Activated CD4-positive, alpha-beta memory T cell treated with anti-CD3 and anti-CD28 coated beads, Interleukin-2, amount 10 ng/mL, durations not matched to agents 7 days and 5 days (primary cell): ENCODE measurements at regions not wholly inside any gene's neighbourhood (a gene's known extent, or its start where the extent isn't known, plus 50 kb on each side); places are given as distances from the start of the nearest gene placed in this dataset.

ENCODE experiments used
- CTCF ChIA-PET: fragments of 350-600 bp; sonication (Branson Sonifier 250); formaldehyde crosslinking; loops from one replicate; lab custom pipeline; 2021; ENCODE audit warnings: antibody characterized with exemption, inconsistent platforms; lab: Charles Lee
- POLR2A ChIA-PET: fragments of 350-600 bp; sonication (Branson Sonifier 250); formaldehyde crosslinking; loops from one replicate; lab custom pipeline; 2021; ENCODE audit warnings: antibody characterized with exemption; lab: Charles Lee
- DNase-seq: peaks from one replicate; pipeline ENCODE4 v3.0.0-alpha.2; 2020
- H3K27ac Mint-ChIP-seq: one replicate; pipeline ENCODE4 v1.8.0; 2021; ENCODE audit warnings: mild to moderate bottlenecking, mixed read lengths
- H3K27me3 Mint-ChIP-seq: one replicate; pipeline ENCODE4 v1.8.0; 2021; ENCODE audit warnings: mixed read lengths
- H3K36me3 Mint-ChIP-seq: one replicate; pipeline ENCODE4 v1.8.0; 2021; ENCODE audit warnings: low read depth, mixed read lengths
- H3K4me1 Mint-ChIP-seq: one replicate; pipeline ENCODE4 v1.8.0; 2021; ENCODE audit warnings: mixed read lengths
- H3K4me3 Mint-ChIP-seq: one replicate; pipeline ENCODE4 v1.8.0; 2021; ENCODE audit warnings: mild to moderate bottlenecking, mixed read lengths
- H3K9me3 Mint-ChIP-seq: one replicate; pipeline ENCODE4 v1.8.0; 2021; ENCODE audit warnings: mixed read lengths

DNA sequence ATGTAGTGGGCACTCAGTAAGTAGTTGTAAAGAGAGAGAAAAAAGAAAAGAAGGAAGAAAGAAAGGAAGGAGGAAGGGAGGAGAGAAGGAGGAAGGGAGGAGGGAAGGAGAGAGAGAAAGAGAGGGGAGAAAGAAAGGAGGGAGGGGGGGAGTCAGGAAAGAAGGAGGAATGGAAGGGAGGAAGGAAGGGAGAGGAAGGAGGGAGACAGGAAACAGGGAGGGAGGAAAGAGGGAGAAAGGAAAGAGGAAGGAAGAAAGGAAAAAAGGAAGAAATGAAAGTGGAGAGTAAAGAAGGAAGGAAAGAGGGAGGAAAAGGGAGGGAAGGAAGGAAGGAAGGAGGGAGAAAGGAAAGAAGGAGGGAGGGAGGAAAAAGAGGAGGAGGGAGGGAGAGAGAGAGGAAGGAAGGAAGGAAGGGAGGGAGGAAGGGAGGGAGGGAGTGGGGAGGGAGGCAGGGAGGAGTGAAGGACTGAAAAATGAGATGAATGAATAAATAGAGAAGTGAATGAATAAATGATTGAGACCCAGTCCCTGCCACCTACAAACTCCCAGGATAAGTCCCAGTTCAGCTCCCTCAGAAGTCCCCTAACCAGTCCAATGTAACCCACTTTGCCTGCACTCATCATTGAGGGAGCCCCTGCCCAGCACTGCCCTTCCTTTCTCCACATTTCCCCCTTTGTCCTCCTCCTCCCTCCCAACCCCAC, 739.0 kb upstream of the TBX3 start:
- no peak overlapping the region for H3K4me3 Mint-ChIP-seq
- no peak overlapping the region for H3K27ac Mint-ChIP-seq
- no peak for DNase-seq
- CTCF ChIA-PET = no interaction called here
- POLR2A ChIA-PET = no interaction called here
- no peaks in the 10 kb centered on the region for H3K4me1 Mint-ChIP-seq
- peaks cover 6% of the 10 kb centered on the region for H3K9me3 Mint-ChIP-seq
- no peaks in the 10 kb centered on the region for H3K36me3 Mint-ChIP-seq
- no peaks in the 10 kb centered on the region for H3K27me3 Mint-ChIP-seq

DNA sequence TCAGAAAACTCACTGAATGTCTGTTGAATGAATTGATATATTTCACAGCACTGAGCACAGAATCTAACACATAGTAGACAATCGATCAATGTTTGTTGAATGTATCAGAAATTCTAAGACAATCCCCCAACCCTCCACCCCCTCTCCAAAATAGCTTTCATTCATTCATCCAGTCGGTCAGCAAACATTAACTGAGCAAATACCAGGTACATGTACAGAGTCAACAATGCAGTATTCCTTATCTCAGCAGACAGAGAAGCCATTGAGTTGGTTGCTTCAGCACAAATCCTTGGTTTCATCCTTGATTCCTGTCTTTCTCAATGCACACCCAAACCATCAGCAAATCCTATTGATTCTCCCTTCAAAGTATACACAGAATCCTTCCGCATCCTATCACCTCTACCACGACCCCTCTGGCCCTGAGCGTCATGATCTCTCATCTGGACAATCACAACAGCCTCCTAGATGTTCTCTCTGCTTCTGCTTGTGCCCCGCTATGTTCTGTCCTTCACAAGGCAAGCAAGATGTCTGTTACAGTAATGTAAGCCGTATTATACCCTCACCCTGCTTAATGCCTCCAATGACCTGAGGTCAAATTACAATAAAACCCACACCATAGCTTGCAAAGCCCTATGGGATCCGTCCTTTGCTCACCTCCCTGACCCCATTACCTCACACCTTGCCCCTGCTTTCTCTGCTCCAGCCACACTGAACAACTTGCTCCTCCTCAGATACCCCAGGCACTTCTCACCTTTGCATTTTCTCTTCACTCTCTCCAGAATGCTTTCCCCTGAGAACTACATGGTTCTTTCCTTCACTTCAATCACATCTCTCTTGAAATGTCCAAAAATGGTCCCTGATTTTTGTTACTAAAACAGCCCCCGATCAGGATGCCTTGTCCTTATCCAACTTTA, 738.1 kb upstream of the TBX3 start:
- Mint-ChIP-seq H3K36me3 (no peaks in the 10 kb centered on the region), H3K27me3 (no peaks in the 10 kb centered on the region), H3K4me3 (no peak overlapping the region), H3K9me3 (peaks cover 3% of the 10 kb centered on the region), H3K27ac (no peak overlapping the region), H3K4me1 (no peaks in the 10 kb centered on the region)
- no peak for DNase-seq
- POLR2A ChIA-PET = no interaction called here
- CTCF ChIA-PET = no interaction called here

DNA sequence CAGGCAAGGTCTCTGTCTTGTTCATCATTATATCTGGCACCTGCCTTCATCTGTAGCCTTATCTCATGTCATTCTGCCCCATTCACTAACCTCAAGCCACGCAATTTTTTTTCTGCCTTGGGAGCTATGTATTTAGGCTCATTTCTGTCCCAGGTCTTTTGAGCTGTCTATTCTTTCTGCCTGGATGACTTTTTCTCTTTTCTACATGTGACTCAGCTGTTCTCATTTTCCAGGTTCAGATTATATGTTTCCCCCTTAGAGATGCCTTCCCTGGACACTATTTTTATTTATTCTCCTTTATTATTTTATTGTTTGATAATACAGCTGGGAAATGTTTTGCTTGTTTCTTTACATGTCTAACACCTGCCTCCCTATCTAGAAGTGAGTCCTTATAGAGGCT, 737.4 kb upstream of the TBX3 start:
- no peak overlapping the region for H3K4me3 Mint-ChIP-seq
- CTCF ChIA-PET = no interaction called here
- H3K27ac Mint-ChIP-seq = no peak overlapping the region

DNA sequence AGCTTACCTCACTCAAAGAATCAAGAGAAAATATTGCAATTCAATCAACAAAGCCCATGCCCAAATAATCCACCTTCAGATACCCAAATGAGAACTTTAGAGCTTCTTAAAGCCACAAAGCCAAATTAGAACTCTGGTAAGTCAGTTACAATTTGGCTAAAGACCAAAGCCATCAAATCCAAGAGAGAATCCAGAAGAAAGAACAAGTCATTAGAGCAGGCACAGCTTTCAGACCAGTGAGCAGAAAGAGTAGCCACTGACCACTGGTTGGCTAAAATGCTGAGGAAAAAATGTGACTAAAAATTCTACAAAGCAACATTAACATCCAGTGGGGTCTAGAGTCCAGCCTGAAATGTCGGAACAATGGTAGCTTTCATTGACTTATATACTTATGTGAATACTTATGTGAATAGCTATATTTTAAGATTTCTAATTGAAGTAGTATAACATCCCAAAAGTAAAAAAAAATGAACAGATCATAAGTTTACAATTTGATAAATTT, 735.2 kb upstream of the TBX3 start:
- H3K4me1 Mint-ChIP-seq = no peaks in the 10 kb centered on the region
- no peaks in the 10 kb centered on the region for H3K36me3 Mint-ChIP-seq
- no peak overlapping the region for H3K4me3 Mint-ChIP-seq
- ChIA-PET CTCF (no interaction called here), POLR2A (no interaction called here)
- H3K27me3 Mint-ChIP-seq = no peaks in the 10 kb centered on the region
- H3K9me3 Mint-ChIP-seq = peaks cover 5% of the 10 kb centered on the region
- no peak for DNase-seq
- no peak overlapping the region for H3K27ac Mint-ChIP-seq

More for the DNA sequence above, 737.4 kb upstream of the TBX3 start:
- POLR2A ChIA-PET = no interaction called here
- DNase-seq = no peak
- peaks cover 3% of the 10 kb centered on the region for H3K9me3 Mint-ChIP-seq
- no peaks in the 10 kb centered on the region for H3K4me1 Mint-ChIP-seq
- no peaks in the 10 kb centered on the region for H3K27me3 Mint-ChIP-seq
- no peaks in the 10 kb centered on the region for H3K36me3 Mint-ChIP-seq

DNA sequence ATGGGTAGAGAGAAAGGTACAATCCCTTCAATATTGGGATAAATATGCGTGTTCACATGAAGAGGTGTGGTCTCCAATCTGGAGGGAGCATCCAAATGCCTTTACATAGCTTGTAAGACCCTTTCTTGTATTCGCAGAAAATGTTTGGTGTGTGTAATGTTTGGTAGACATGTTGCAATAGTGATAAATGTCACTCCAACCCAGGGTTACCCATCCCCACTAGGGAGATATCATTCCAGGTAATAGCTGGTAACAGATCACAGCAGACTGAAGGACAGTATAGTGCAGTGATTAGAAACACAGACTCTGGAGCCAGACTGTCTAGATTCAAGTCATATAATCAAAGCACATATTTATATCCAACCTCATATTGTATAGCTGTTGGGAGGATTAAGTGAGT, 733.6 kb upstream of the TBX3 start:
- CTCF ChIA-PET = no interaction called here
- Mint-ChIP-seq H3K27ac (no peak overlapping the region), H3K9me3 (peaks cover 5% of the 10 kb centered on the region), H3K27me3 (no peaks in the 10 kb centered on the region), H3K36me3 (no peaks in the 10 kb centered on the region), H3K4me1 (no peaks in the 10 kb centered on the region), H3K4me3 (no peak overlapping the region)
- no peak for DNase-seq
- POLR2A ChIA-PET = no interaction called here

DNA sequence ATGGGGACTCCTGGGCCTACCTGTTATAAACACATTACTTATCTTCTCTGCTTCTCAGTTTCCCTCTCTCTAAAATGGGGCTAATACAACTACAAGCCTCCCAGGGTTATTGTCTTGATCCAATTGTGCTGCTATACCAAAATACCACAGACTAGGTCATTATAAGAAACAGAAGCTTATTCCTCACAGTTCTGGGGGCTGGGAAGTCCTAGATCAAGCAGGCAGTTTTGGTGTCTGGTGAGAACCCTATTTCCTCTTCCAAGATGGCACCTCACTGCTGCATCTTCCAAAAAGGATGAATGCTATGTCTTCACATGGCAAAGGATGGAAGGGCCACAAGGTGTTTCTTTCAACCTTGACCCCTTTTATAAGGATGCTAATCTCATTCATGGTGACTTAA, 732.9 kb upstream of the TBX3 start:
- Mint-ChIP-seq H3K27ac (no peak overlapping the region), H3K27me3 (no peaks in the 10 kb centered on the region), H3K4me3 (no peak overlapping the region), H3K4me1 (no peaks in the 10 kb centered on the region), H3K36me3 (no peaks in the 10 kb centered on the region), H3K9me3 (peaks cover 5% of the 10 kb centered on the region)
- ChIA-PET CTCF (no interaction called here), POLR2A (no interaction called here)
- DNase-seq = no peak

DNA sequence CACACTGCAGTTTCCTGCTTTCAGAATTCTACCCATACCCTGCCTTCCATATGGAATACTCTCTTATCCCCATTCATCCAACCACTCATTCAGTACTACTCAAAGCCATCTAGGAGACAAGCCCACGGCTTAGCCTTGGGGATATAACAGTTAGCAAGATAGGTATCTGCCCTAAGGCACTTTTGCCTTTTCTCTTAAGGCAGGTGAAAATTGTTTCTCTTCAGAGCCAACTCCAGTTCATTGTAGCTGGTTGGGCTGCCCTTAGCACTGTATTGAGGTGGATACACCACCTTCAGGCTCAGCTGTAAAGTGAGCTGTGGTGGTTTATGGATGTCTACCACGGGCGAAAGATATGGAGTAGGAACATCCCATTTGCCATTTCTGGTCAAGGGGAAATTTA, 729.7 kb upstream of the TBX3 start:
- Mint-ChIP-seq H3K36me3 (no peaks in the 10 kb centered on the region), H3K4me3 (no peak overlapping the region)
- DNase-seq = no peak

DNA sequence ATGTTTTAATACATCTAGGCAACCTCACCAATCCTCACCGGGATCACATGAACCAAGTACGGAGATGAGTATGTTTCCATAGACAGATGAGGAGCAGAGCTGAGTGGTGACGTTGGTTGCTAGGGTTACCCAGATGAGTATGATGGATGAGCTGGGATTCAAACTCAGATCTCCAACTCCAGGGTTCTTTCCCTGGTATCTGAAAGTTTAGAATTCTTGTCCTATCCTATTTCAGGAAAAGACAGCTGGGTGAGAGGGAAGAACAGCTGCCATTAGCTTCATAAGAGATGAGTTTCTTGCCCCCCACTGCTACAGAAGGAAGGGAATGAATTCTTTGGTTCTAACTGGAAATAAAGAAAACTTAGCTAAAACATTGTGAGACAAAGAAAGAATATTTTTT, 728.9 kb upstream of the TBX3 start:
- no peak overlapping the region for H3K27ac Mint-ChIP-seq
- CTCF ChIA-PET = no interaction called here
- H3K27me3 Mint-ChIP-seq = no peaks in the 10 kb centered on the region
- H3K4me1 Mint-ChIP-seq = no peaks in the 10 kb centered on the region
- POLR2A ChIA-PET = no interaction called here
- no peaks in the 10 kb centered on the region for H3K36me3 Mint-ChIP-seq
- H3K9me3 Mint-ChIP-seq = peaks cover 3% of the 10 kb centered on the region
- no peak overlapping the region for H3K4me3 Mint-ChIP-seq
- DNase-seq = no peak

More for the DNA sequence above, 729.7 kb upstream of the TBX3 start:
- Mint-ChIP-seq H3K4me1 (no peaks in the 10 kb centered on the region), H3K27ac (no peak overlapping the region), H3K27me3 (no peaks in the 10 kb centered on the region), H3K9me3 (peaks cover 3% of the 10 kb centered on the region)
- ChIA-PET POLR2A (no interaction called here), CTCF (no interaction called here)

DNA sequence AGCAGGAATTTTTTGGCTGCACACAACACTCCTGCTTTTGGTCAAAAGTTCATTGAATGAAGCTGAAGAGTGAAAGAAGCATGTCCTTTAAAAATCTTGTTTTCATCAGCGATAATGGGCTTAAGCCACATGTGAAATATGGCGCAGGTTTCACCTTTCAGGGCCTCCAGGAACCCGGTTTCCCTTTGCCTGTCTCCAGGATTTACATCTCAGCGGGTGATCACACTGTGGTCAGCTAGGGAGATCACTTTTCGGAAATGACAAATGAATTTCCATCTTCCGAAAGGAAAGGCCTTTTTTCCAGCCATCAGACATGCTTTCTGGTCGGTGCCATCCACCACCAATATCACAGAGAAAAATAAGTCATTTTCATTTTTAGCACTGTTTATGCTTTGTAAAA, 727.1 kb upstream of the TBX3 start:
- POLR2A ChIA-PET = no interaction called here
- H3K27me3 Mint-ChIP-seq = no peaks in the 10 kb centered on the region
- DNase-seq = no peak
- H3K4me1 Mint-ChIP-seq = no peaks in the 10 kb centered on the region
- H3K4me3 Mint-ChIP-seq = no peak overlapping the region
- H3K27ac Mint-ChIP-seq = no peak overlapping the region
- CTCF ChIA-PET = no interaction called here
- peaks cover 3% of the 10 kb centered on the region for H3K9me3 Mint-ChIP-seq
- H3K36me3 Mint-ChIP-seq = no peaks in the 10 kb centered on the region

DNA sequence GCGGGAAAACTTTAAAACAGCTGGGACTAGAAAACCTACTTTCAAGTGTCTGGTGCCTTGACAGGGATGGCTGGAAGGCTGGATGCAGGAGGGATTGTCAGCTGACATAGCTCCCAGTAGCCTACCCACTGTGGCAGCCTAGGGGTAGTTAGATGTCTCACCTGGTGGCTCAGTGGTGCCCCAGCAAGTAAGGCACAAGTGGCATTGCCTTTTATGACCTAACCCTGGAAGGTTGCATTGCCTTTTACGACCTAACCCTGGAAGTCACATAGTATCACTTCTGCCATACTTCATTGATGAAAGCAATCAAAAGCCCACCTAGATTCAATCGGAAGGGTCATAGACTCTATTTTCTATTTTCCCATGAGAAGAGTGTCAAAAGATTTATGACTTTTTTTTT, 724.7 kb upstream of the TBX3 start:
- POLR2A ChIA-PET = no interaction called here
- H3K36me3 Mint-ChIP-seq = no peaks in the 10 kb centered on the region
- H3K9me3 Mint-ChIP-seq = peaks cover 2% of the 10 kb centered on the region
- H3K4me3 Mint-ChIP-seq = no peak overlapping the region
- no peak overlapping the region for H3K27ac Mint-ChIP-seq
- H3K27me3 Mint-ChIP-seq = no peaks in the 10 kb centered on the region
- no peaks in the 10 kb centered on the region for H3K4me1 Mint-ChIP-seq
- CTCF ChIA-PET = interaction anchor here (0.6 kb wide), 1 partner anchor 508 kb away, joined by 4 read pairs; no protein-coding TSS in a partner anchor
- DNase-seq = no peak

DNA sequence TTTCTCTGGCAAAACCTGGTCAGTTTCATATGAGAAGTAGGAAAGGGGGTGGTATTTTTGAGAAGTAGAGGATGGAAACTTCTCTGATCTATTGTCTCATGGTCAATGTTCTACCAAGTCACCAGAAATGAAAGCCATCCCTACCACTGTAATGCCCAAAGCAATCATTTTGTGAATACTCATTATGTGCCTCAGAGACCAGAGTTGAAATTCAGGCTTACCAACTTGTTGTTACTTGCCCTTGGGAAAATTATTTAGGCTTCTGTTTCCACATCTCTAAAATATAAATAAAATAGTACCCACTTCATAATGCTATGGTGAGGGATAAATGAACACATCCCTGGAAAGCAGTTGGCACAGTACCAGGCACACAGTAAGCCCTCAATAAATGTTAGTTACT, 723.7 kb upstream of the TBX3 start:
- H3K27me3 Mint-ChIP-seq = no peaks in the 10 kb centered on the region
- H3K4me3 Mint-ChIP-seq = no peak overlapping the region
- ChIA-PET CTCF (no interaction called here), POLR2A (no interaction called here)
- no peak overlapping the region for H3K27ac Mint-ChIP-seq
- no peaks in the 10 kb centered on the region for H3K36me3 Mint-ChIP-seq
- H3K4me1 Mint-ChIP-seq = no peaks in the 10 kb centered on the region
- DNase-seq = no peak
- H3K9me3 Mint-ChIP-seq = peaks cover 4% of the 10 kb centered on the region

DNA sequence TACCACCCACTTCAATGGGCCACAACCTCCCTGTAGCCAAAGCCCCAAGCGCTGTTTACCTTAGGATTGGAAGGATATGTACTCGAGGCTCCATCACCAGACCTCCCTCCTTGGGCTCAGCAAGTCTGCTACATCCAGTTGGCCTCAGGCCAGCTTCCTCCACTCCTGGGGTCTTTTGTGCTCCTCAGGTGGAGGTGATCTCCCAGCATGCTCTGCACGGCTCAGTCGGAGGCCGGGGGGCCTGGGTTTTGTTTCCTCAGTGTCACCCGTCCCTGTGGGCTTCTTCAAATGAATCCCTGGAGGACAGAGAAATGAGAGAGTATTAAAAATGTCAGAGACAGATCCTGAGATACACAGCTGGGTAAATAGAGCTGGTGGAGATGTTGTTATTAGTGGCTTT, 723.1 kb upstream of the TBX3 start:
- H3K4me1 Mint-ChIP-seq = no peaks in the 10 kb centered on the region
- peaks cover 4% of the 10 kb centered on the region for H3K9me3 Mint-ChIP-seq
- H3K27me3 Mint-ChIP-seq = no peaks in the 10 kb centered on the region
- CTCF ChIA-PET = no interaction called here
- no peak for DNase-seq
- H3K36me3 Mint-ChIP-seq = no peaks in the 10 kb centered on the region
- H3K4me3 Mint-ChIP-seq = no peak overlapping the region
- POLR2A ChIA-PET = no interaction called here
- H3K27ac Mint-ChIP-seq = no peak overlapping the region

DNA sequence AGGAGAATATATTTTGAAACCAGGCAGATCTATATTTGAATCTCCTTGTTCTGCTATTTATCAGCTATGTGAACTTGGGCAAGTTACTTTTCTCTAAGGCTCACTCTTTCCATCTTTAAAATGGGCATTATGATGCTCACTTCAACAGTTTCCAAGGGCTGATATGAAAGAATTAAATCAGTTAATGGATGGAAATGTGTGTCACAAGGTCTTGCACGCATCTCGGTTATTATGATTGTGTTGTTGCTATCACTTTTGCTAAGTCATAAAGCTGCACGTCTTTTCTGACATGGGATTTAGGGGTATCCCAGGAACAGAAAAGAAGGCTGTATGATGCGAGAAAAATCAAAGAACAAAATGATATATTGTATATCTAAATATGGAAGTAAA, 721.5 kb upstream of the TBX3 start:
- ChIA-PET POLR2A (no interaction called here), CTCF (no interaction called here)
- Mint-ChIP-seq H3K4me1 (no peaks in the 10 kb centered on the region), H3K27ac (no peak overlapping the region), H3K27me3 (no peaks in the 10 kb centered on the region), H3K36me3 (no peaks in the 10 kb centered on the region), H3K9me3 (peaks cover 4% of the 10 kb centered on the region), H3K4me3 (no peak overlapping the region)
- DNase-seq = no peak
